H9 (cell line): ENCODE measurements at regions not wholly inside any gene's neighbourhood (a gene's known extent, or its start where the extent isn't known, plus 50 kb on each side); places are given as distances from the start of the nearest gene placed in this dataset.
A peak's percentile ranks its signal among the peaks of the same experiment; 100 is the strongest.

ENCODE experiments used
- DNase-seq: peaks from one replicate; pipeline ENCODE4 v3.0.0-alpha.2; 2017
- H2AFZ ChIP-seq: one replicate; pipeline ENCODE4 v1.6.1; 2013; ENCODE audit warnings: mild to moderate bottlenecking, low read length, control low read depth, moderate library complexity
- H2AK5ac ChIP-seq: 2 replicates; pipeline ENCODE4 v1.6.1; 2013; ENCODE audit warnings: low read length, control low read depth, mixed read lengths; ENCODE audit not compliant: insufficient read length
- H2BK120ac ChIP-seq: one replicate; pipeline ENCODE4 v1.6.1; 2013; ENCODE audit warnings: low read depth, mild to moderate bottlenecking, low read length, control low read depth, inconsistent platforms; ENCODE audit not compliant: poor library complexity, severe bottlenecking
- H2BK12ac ChIP-seq: 2 replicates; pipeline ENCODE4 v1.6.1; 2013; ENCODE audit warnings: low read length, control low read depth, mixed read lengths, low read depth; ENCODE audit not compliant: insufficient read length
- H2BK15ac ChIP-seq: 2 replicates; pipeline ENCODE4 v1.6.1; 2013; ENCODE audit warnings: low read depth, low read length, control low read depth
- H2BK20ac ChIP-seq: one replicate; pipeline ENCODE4 v1.6.1; 2013; ENCODE audit warnings: low read depth, mild to moderate bottlenecking, low read length, control low read depth, inconsistent platforms; ENCODE audit not compliant: poor library complexity, severe bottlenecking
- H2BK5ac ChIP-seq: 2 replicates; pipeline ENCODE4 v1.6.1; 2013; ENCODE audit warnings: low read length, control low read depth, mixed read lengths; ENCODE audit not compliant: insufficient read length
- H3K14ac ChIP-seq: 2 replicates; pipeline ENCODE4 v1.6.1; 2013; ENCODE audit warnings: low read length, control low read depth; ENCODE audit not compliant: insufficient read depth
- H3K18ac ChIP-seq: 2 replicates; pipeline ENCODE4 v1.6.1; 2013; ENCODE audit warnings: low read depth, mild to moderate bottlenecking, mixed read lengths, low read length, control low read depth; ENCODE audit not compliant: insufficient read length
- H3K23ac ChIP-seq: 2 replicates; pipeline ENCODE4 v1.6.1; 2013; ENCODE audit warnings: low read length, control low read depth, mixed read lengths, low read depth; ENCODE audit not compliant: insufficient read length
- H3K23me2 ChIP-seq: 2 replicates; pipeline ENCODE4 v1.6.1; 2013; ENCODE audit warnings: low read depth, mild to moderate bottlenecking, mixed read lengths, low read length, control low read depth; ENCODE audit not compliant: insufficient read length, poor library complexity, severe bottlenecking
- H3K27ac ChIP-seq: 2 replicates; pipeline ENCODE4 v1.5.1; 2013; ENCODE audit warnings: low read length, control low read depth, mixed read lengths, low read depth; ENCODE audit not compliant: insufficient read length
- H3K27me3 ChIP-seq: 2 replicates; pipeline ENCODE4 v1.6.1; 2013; ENCODE audit warnings: low read length, control low read depth, inconsistent platforms; ENCODE audit not compliant: insufficient read depth
- H3K4ac ChIP-seq: 2 replicates; pipeline ENCODE4 v1.6.1; 2013; ENCODE audit warnings: low read depth, mild to moderate bottlenecking, control low read depth, inconsistent platforms, low read length, moderate library complexity
- H3K4me1 ChIP-seq: 2 replicates; pipeline ENCODE4 v1.6.1; 2013; ENCODE audit warnings: low read length, control low read depth, inconsistent platforms; ENCODE audit not compliant: insufficient read depth
- H3K4me2 ChIP-seq: 2 replicates; pipeline ENCODE4 v1.6.1; 2013; ENCODE audit warnings: low read length, control low read depth, mixed read lengths; ENCODE audit not compliant: insufficient read length, insufficient read depth
- H3K56ac ChIP-seq: 2 replicates; pipeline ENCODE4 v1.6.1; 2013; ENCODE audit warnings: low read depth, mild to moderate bottlenecking, mixed read lengths, low read length, control low read depth; ENCODE audit not compliant: insufficient read length
- H3K79me1 ChIP-seq: 2 replicates; pipeline ENCODE4 v1.6.1; 2013; ENCODE audit warnings: low read depth, mild to moderate bottlenecking, moderate library complexity, low read length, control low read depth, inconsistent platforms; ENCODE audit not compliant: insufficient read depth, poor library complexity, severe bottlenecking
- H3K79me2 ChIP-seq: 2 replicates; pipeline ENCODE4 v1.6.1; 2013; ENCODE audit warnings: low read length, control low read depth, inconsistent platforms; ENCODE audit not compliant: insufficient read depth
- H3K9ac ChIP-seq: 2 replicates; pipeline ENCODE4 v1.6.1; 2013; ENCODE audit warnings: low read length, control low read depth, mixed read lengths; ENCODE audit not compliant: insufficient read length; ENCODE audit errors: extremely low read depth
- H3K9me3 ChIP-seq: one replicate; pipeline ENCODE4 v1.6.1; 2013; ENCODE audit warnings: low read depth, low read length, inconsistent platforms; ENCODE audit not compliant: control insufficient read depth
- H3T11ph ChIP-seq: one replicate; pipeline ENCODE4 v1.6.1; 2013; ENCODE audit warnings: mild to moderate bottlenecking, low read length, control low read depth, inconsistent platforms
- H4K20me1 ChIP-seq: one replicate; pipeline ENCODE4 v1.6.1; 2013; ENCODE audit not compliant: control insufficient read depth, insufficient read length, insufficient read depth
- H4K5ac ChIP-seq: 2 replicates; pipeline ENCODE4 v1.6.1; 2013; ENCODE audit warnings: low read depth, mild to moderate bottlenecking, mixed read lengths, low read length, control low read depth; ENCODE audit not compliant: insufficient read length
- H4K8ac ChIP-seq: replicated peaks from 2 replicates; pipeline ENCODE4 v1.6.1; 2013; ENCODE audit warnings: low read length, control low read depth, mixed read lengths, low read depth; ENCODE audit not compliant: insufficient read length
- H4K91ac ChIP-seq: 2 replicates; pipeline ENCODE4 v1.6.1; 2013; ENCODE audit warnings: low read depth, mild to moderate bottlenecking, moderate library complexity, mixed read lengths, low read length, control low read depth; ENCODE audit not compliant: insufficient read length
- H3K27ac Mint-ChIP-seq, 3 experiments: 2 replicates in 2 of 3; 3 replicates in 1 of 3; pipeline ENCODE4 v1.8.0; 2020 to 2021; ENCODE audit warnings: mixed read lengths in 3 of 3, mild to moderate bottlenecking in 1 of 3, moderate library complexity in 1 of 3
- H3K27me3 Mint-ChIP-seq: 2 replicates; pipeline ENCODE4 v1.8.0; 2021; ENCODE audit warnings: low read depth, mild to moderate bottlenecking, moderate library complexity, mixed read lengths
- H3K36me3 Mint-ChIP-seq, 3 experiments: 2 replicates in 2 of 3; 3 replicates in 1 of 3; pipeline ENCODE4 v1.8.0; 2020 to 2021; ENCODE audit warnings: low read depth in 3 of 3, mixed read lengths in 3 of 3; ENCODE audit not compliant: insufficient read depth in 1 of 3
- H3K4me1 Mint-ChIP-seq, 2 experiments: 2 replicates each; pipeline ENCODE4 v1.8.0; 2020; ENCODE audit warnings: mixed read lengths in 2 of 2
- H3K4me3 Mint-ChIP-seq, 2 experiments: 2 replicates in 1 of 2; 3 replicates in 1 of 2; pipeline ENCODE4 v1.8.0; 2020 to 2021; ENCODE audit warnings: mild to moderate bottlenecking in 2 of 2, mixed read lengths in 2 of 2, moderate library complexity in 1 of 2
- H3K9me3 Mint-ChIP-seq, 2 experiments: 2 replicates in 1 of 2; 3 replicates in 1 of 2; pipeline ENCODE4 v1.8.0; 2020; ENCODE audit warnings: mild to moderate bottlenecking in 2 of 2, mixed read lengths in 2 of 2, moderate library complexity in 1 of 2
- CTCF ChIP-seq: fragments of 200-600 bp; sonication (generic); conservative IDR thresholded peaks from 3 replicates; pipeline ENCODE4 v1.8.0; 2021; ENCODE audit warnings: antibody characterized with exemption, mild to moderate bottlenecking
- WGBS: extraction: QIAGEN DNeasy Blood & Tissue Kit; methylation state at CpG from one replicate; pipeline ENCODE4 v1.1.7; 2013; ENCODE audit warnings: missing lambda C conversion rate, low lambda C conversion rate, mixed read lengths; ENCODE audit not compliant: insufficient read length; ENCODE audit errors: extremely low coverage; 5-methylcytosine and 5-hydroxymethylcytosine counted together

- WGBS = no CpG with 5 or more reads among the region's 4 CpGs
- Mint-ChIP-seq H3K4me3 (no peak overlapping the region), H3K27ac (peak overlapping the region in 1 of 3 experiments; percentile 44; a peak in 1 of 7 replicates), H3K36me3 (peaks cover 0 to under 1% (median 0%) of the 10 kb centered on the region in 3 experiments; a peak in 2 of 7 replicates), H3K9me3 (no peaks in the 10 kb centered on the region), H3K27me3 (no peaks in the 10 kb centered on the region), H3K4me1 (peaks cover 18 to 23% of the 10 kb centered on the region in 2 experiments)
- Histone ChIP-seq H2BK20ac (no peak overlapping the region), H4K20me1 (no peaks in the 10 kb centered on the region), H2AK5ac (no peak overlapping the region), H3K23me2 (no peaks in the 10 kb centered on the region), H2BK120ac (no peak overlapping the region), H3T11ph (no peak overlapping the region), H3K79me2 (no peaks in the 10 kb centered on the region), H2AFZ (no peak overlapping the region), H3K23ac (no peak overlapping the region), H3K27ac (no peak overlapping the region), H3K4me2 (no peak overlapping the region), H3K79me1 (no peaks in the 10 kb centered on the region), H3K4me1 (no peaks in the 10 kb centered on the region; the same call in 1 of the 2 replicates), H4K5ac (no peak overlapping the region), H3K27me3 (no peaks in the 10 kb centered on the region), H3K18ac (no peak overlapping the region), H3K14ac (no peak overlapping the region), H3K4ac (no peak overlapping the region), H3K56ac (no peak overlapping the region), H4K8ac (no peak overlapping the region), H3K9me3 (no peaks in the 10 kb centered on the region), H2BK15ac (no peak overlapping the region), H4K91ac (no peak overlapping the region), H2BK5ac (no peak overlapping the region), H2BK12ac (no peak overlapping the region), H3K9ac (no peak overlapping the region)
- TF ChIP-seq CTCF = no peak
- no peak for DNase-seq
Observed at GRCh38 chr2:12110074-12110473, 363.6 kb downstream of the LPIN1 start.
